ENCODE measurements at regions not wholly inside any gene's neighbourhood (a gene's known extent, or its start where the extent isn't known, plus 50 kb on each side); places are given as distances from the start of the nearest gene placed in this dataset.

- no peak for TF ChIP-seq CTCF (IDR thresholded peaks at IDR 0.05)
- no peak for TF ChIP-seq E2F1 (CRISPR knock-in tag; IDR thresholded peaks at IDR 0.05)
- TF ChIP-seq ESRRA (CRISPR knock-in tag; IDR thresholded peaks at IDR 0.05; ENCODE audit: borderline replicate concordance) = no peak
- no peak for TF ChIP-seq ZNF138 (CRISPR knock-in tag; conservative IDR thresholded peaks at IDR 0.05)
- no peak for TF ChIP-seq ZNF281 (CRISPR knock-in tag; IDR thresholded peaks at IDR 0.05)
- no peak for TF ChIP-seq MAX (CRISPR knock-in tag; IDR thresholded peaks at IDR 0.05)
These were observed 1351.8 kb upstream of the PCDH20 start for GRCh38 chr13:62767473-62767872.
